B cell (primary cell): ENCODE measurements at regions not wholly inside any gene's neighbourhood (a gene's known extent, or its start where the extent isn't known, plus 50 kb on each side); places are given as distances from the start of the nearest gene placed in this dataset.

Source experiments
- ATAC-seq: fragments of 200-7000 bp; cut with Tn5 transposase; one replicate; pipeline ENCODE4 v1.10.0; 2021; ENCODE audit warnings: low read depth, mild to moderate bottlenecking, moderate number of reproducible peaks, moderate library complexity
- CTCF ChIA-PET: fragments of 350-600 bp; sonication (Branson Sonifier 250); formaldehyde crosslinking; loops from one replicate; lab custom pipeline; 2021; ENCODE audit warnings: antibody characterized with exemption, inconsistent platforms; lab: Charles Lee
- POLR2A ChIA-PET: fragments of 350-600 bp; sonication (Branson Sonifier 250); formaldehyde crosslinking; loops from one replicate; lab custom pipeline; 2021; ENCODE audit warnings: antibody characterized with exemption; lab: Charles Lee
- DNase-seq: peaks from one replicate; pipeline ENCODE4 v3.0.0; 2013
- H2AFZ ChIP-seq: 2 replicates; pipeline ENCODE4 v1.6.1; 2012; ENCODE audit warnings: mild to moderate bottlenecking, low read depth, low read length; ENCODE audit not compliant: insufficient read depth, poor library complexity, severe bottlenecking
- H3K27ac ChIP-seq, 2 donors: 1 replicate in 1 of 2; 2 replicates in 1 of 2; pipeline ENCODE4 v1.5.1; 2012 to 2013; ENCODE audit warnings: low read length in 2 of 2, mild to moderate bottlenecking in 2 of 2, moderate library complexity in 1 of 2
- H3K27me3 ChIP-seq, 4 experiments: fragments of 200-600 bp in 1 of 4; sonication (generic) in 1 of 4; replicated peaks in 1 of 4; 1 replicate in 2 of 4; 2 replicates in 2 of 4; pipeline versions ENCODE4 v1.6.1 to v1.7.0; 2013 to 2016; ENCODE audit warnings: low read length in 3 of 4, mild to moderate bottlenecking in 2 of 4, mixed read lengths in 1 of 4, moderate library complexity in 1 of 4; ENCODE audit not compliant: insufficient read depth in 4 of 4, control insufficient read depth in 3 of 4; ENCODE audit errors: control extremely low read depth in 1 of 4
- H3K36me3 ChIP-seq, 2 experiments: replicated peaks in 1 of 2; 1 replicate in 1 of 2; 2 replicates in 1 of 2; pipeline versions ENCODE4 v1.6.1 to v1.7.1; 2013; ENCODE audit warnings: low read length in 1 of 2; ENCODE audit not compliant: insufficient read depth in 2 of 2, control insufficient read depth in 1 of 2; ENCODE audit errors: control extremely low read depth in 1 of 2, extremely low read depth in 1 of 2
- H3K4me1 ChIP-seq, 2 donors: fragments of 200-600 bp in 1 of 2; sonication (generic) in 1 of 2; 1 replicate in 1 of 2; 2 replicates in 1 of 2; pipeline versions ENCODE4 v1.5.1 to v1.6.1; 2013 to 2017; ENCODE audit warnings: low read length in 2 of 2; ENCODE audit not compliant: control insufficient read depth in 2 of 2, insufficient read depth in 2 of 2
- H3K4me2 ChIP-seq: replicated peaks from 2 replicates; pipeline ENCODE3; 2012; ENCODE audit warnings: mild to moderate bottlenecking, low read depth, low read length; ENCODE audit not compliant: poor library complexity, severe bottlenecking
- H3K4me3 ChIP-seq, 5 experiments: fragments of 200-600 bp in 1 of 5; sonication (generic) in 1 of 5; 1 replicate in 3 of 5; 2 replicates in 2 of 5; pipeline versions ENCODE4 v1.5.1 to v1.7.0; 2011 to 2016; ENCODE audit warnings: low read length in 4 of 5, mild to moderate bottlenecking in 4 of 5, low read depth in 2 of 5, control low read depth in 1 of 5, moderate library complexity in 1 of 5; ENCODE audit not compliant: insufficient read depth in 1 of 5; ENCODE audit errors: control extremely low read depth in 1 of 5, extremely low read depth in 1 of 5
- H3K79me2 ChIP-seq: fragments of 200-600 bp; sonication (generic); one replicate; pipeline ENCODE4 v1.6.0; 2016; ENCODE audit warnings: low read length; ENCODE audit not compliant: control insufficient read depth, insufficient read depth
- H3K9ac ChIP-seq: fragments of 200-600 bp; sonication (generic); 2 replicates; pipeline ENCODE4 v1.6.1; 2017; ENCODE audit warnings: mild to moderate bottlenecking, low read length, moderate library complexity
- H3K9me3 ChIP-seq, 3 donors: one replicate each; pipeline versions ENCODE4 v1.6.1 to v1.7.1; 2013; ENCODE audit warnings: low read length in 2 of 3; ENCODE audit not compliant: control insufficient read depth in 2 of 3, insufficient read depth in 1 of 3; ENCODE audit errors: control extremely low read depth in 1 of 3
- H4K20me1 ChIP-seq: 2 replicates; pipeline ENCODE4 v1.6.0; 2012; ENCODE audit warnings: mild to moderate bottlenecking, low read length; ENCODE audit not compliant: insufficient read depth, control insufficient read depth, poor library complexity, severe bottlenecking
- H3K27ac Mint-ChIP-seq: one replicate; pipeline ENCODE4 v1.8.0; 2021; ENCODE audit warnings: mixed read lengths
- H3K27me3 Mint-ChIP-seq: one replicate; pipeline ENCODE4 v1.8.0; 2021; ENCODE audit warnings: mixed read lengths
- H3K4me1 Mint-ChIP-seq: one replicate; pipeline ENCODE4 v1.8.0; 2021; ENCODE audit warnings: mixed read lengths
- H3K4me3 Mint-ChIP-seq: one replicate; pipeline ENCODE4 v1.8.0; 2021; ENCODE audit warnings: mixed read lengths
- H3K9me3 Mint-ChIP-seq: one replicate; pipeline ENCODE4 v1.8.0; 2022; ENCODE audit warnings: mixed read lengths; ENCODE audit not compliant: insufficient read depth
- EZH2 ChIP-seq: IDR thresholded peaks from 2 replicates; pipeline ENCODE4 v1.6.1; 2012; ENCODE audit warnings: borderline replicate concordance, low read depth, mild to moderate bottlenecking, moderate library complexity, low read length; ENCODE audit not compliant: insufficient read depth, poor library complexity, severe bottlenecking
- WGBS: methylation state at CpG from one replicate; pipeline ENCODE4 v1.1.5; 2013; ENCODE audit warnings: missing lambda C conversion rate; ENCODE audit not compliant: insufficient coverage; 5-methylcytosine and 5-hydroxymethylcytosine counted together
- intact Hi-C: fragments of 100-400 bp; cut with micrococcal nuclease; formaldehyde crosslinking; loops from one replicate; pipeline ENCODE4 v1.10.0; 2022
- TF ChIP-seq, protein P1 (sequence below): fragments of 200-600 bp; IDR thresholded peaks from one replicate; pipeline ENCODE4 v1.8.0; 2022; ENCODE audit warnings: antibody characterized with exemption, mild to moderate bottlenecking

DNA sequence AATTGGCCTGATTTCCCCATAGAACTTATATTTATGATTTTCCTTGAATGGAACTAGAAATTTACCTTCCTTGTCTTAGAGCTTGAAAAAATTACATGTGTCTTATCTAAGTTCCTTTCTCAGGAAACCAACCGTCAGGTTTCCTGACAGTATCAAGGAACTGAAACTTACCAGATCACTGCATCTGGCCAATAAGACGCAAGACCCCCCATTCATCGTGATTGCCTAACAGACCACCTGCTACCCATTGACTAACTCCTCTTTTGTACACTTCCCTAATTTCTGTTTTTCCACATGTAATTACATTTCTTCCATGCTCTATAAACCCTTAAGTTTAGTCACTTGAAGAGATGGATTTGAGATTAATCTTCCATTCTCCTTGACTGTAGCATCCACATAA, 517.2 kb upstream of the CBLB start:
- H3K4me3 ChIP-seq = no peak overlapping the region
- peak overlapping the region; percentile 5 to 11 for H3K27ac ChIP-seq
- WGBS = 0% methylated on average over 3 of the region's 3 CpGs
- no peaks in the 10 kb centered on the region for H3K36me3 ChIP-seq
- no peaks in the 10 kb centered on the region for H3K27me3 Mint-ChIP-seq
- peak; percentile 54 for DNase-seq
- H3K27me3 ChIP-seq = no peaks in the 10 kb centered on the region
- peak overlapping the region; percentile 4 for H3K27ac Mint-ChIP-seq
- peak overlapping the region; percentile 15 for H3K4me2 ChIP-seq
- H4K20me1 ChIP-seq = no peaks in the 10 kb centered on the region
- peaks cover 9% of the 10 kb centered on the region for H3K9me3 Mint-ChIP-seq
- no peak overlapping the region for H2AFZ ChIP-seq
- peaks cover 13 to 14% of the 10 kb centered on the region in 2 donors for H3K4me1 ChIP-seq
- POLR2A ChIA-PET = no interaction called here
- no peaks in the 10 kb centered on the region for H3K79me2 ChIP-seq
- H3K9me3 ChIP-seq = peaks cover 7 to 10% (median 10%) of the 10 kb centered on the region in 3 donors
- TF ChIP-seq, protein P1, sequence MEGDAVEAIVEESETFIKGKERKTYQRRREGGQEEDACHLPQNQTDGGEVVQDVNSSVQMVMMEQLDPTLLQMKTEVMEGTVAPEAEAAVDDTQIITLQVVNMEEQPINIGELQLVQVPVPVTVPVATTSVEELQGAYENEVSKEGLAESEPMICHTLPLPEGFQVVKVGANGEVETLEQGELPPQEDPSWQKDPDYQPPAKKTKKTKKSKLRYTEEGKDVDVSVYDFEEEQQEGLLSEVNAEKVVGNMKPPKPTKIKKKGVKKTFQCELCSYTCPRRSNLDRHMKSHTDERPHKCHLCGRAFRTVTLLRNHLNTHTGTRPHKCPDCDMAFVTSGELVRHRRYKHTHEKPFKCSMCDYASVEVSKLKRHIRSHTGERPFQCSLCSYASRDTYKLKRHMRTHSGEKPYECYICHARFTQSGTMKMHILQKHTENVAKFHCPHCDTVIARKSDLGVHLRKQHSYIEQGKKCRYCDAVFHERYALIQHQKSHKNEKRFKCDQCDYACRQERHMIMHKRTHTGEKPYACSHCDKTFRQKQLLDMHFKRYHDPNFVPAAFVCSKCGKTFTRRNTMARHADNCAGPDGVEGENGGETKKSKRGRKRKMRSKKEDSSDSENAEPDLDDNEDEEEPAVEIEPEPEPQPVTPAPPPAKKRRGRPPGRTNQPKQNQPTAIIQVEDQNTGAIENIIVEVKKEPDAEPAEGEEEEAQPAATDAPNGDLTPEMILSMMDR = no peak
- no peak for TF ChIP-seq EZH2
- H3K9ac ChIP-seq = no peak overlapping the region
- peaks cover 18% of the 10 kb centered on the region for H3K4me1 Mint-ChIP-seq
- ATAC-seq = peak; percentile 61
- CTCF ChIA-PET = no interaction called here
- intact Hi-C loops = no loop called here
- H3K4me3 Mint-ChIP-seq = peak overlapping the region; percentile 1

DNA sequence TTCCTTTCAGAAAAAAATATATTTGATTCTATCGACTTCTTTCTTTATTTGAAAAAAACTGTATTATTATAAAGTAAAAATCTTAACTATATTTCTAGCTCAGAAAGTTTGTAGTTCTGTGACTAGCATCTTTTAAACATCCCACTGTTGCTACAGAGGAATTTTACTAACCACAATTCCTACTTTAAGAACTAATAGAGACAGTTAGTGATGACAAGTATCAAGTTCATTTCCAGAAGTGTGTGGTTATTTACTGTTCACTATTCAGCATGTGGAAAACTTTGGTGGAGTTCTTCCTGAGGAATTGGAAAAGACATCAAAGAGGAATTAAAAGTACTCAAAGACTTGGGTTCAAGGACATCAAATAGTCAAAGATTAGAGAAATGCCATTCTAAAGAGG, 524.1 kb upstream of the CBLB start:
- H3K27me3 Mint-ChIP-seq = no peaks in the 10 kb centered on the region
- no peak overlapping the region for H3K27ac ChIP-seq
- no peaks in the 10 kb centered on the region for H3K9me3 Mint-ChIP-seq
- no peak for DNase-seq
- CTCF ChIA-PET = interaction anchor here (1.5 kb wide), 1 partner anchor 13 kb away, joined by 4 read pairs; no protein-coding TSS in a partner anchor
- WGBS = no CpG with 5 or more reads among the region's 1 CpG
- H3K9me3 ChIP-seq = no peaks in the 10 kb centered on the region
- no peaks in the 10 kb centered on the region for H3K36me3 ChIP-seq
- POLR2A ChIA-PET = no interaction called here
- no peak overlapping the region for H3K4me2 ChIP-seq
- H3K4me3 ChIP-seq = no peak overlapping the region
- H3K4me1 Mint-ChIP-seq = peaks cover 4% of the 10 kb centered on the region
- no peaks in the 10 kb centered on the region for H4K20me1 ChIP-seq
- H3K4me3 Mint-ChIP-seq = no peak overlapping the region
- no peak for ATAC-seq
- H3K4me1 ChIP-seq = peaks cover 3% of the 10 kb centered on the region in 2 donors
- no peak overlapping the region for H3K9ac ChIP-seq
- H3K27ac Mint-ChIP-seq = no peak overlapping the region
- H3K79me2 ChIP-seq = no peaks in the 10 kb centered on the region
- no peaks in the 10 kb centered on the region for H3K27me3 ChIP-seq
- TF ChIP-seq EZH2 = no peak
- TF ChIP-seq, protein P1 = no peak
- H2AFZ ChIP-seq = no peak overlapping the region
- intact Hi-C loops = no loop called here
